HG02840 (cell line): ENCODE measurements at regions not wholly inside any gene's neighbourhood (a gene's known extent, or its start where the extent isn't known, plus 50 kb on each side); places are given as distances from the start of the nearest gene placed in this dataset.
"Not testable (repeated sequence)": the region's sequence is repeated elsewhere in the genome, so short reads cannot be mapped to it uniquely, and the experiment has no call there.

Experiments
- ATAC-seq: cut with Tn5 transposase; IDR thresholded peaks from one replicate; pipeline ENCODE4 v1.9.1; 2021; ENCODE audit warnings: mild to moderate bottlenecking, moderate library complexity, moderate number of reproducible peaks; ENCODE audit not compliant: unreplicated experiment, low FRiP score

DNA sequence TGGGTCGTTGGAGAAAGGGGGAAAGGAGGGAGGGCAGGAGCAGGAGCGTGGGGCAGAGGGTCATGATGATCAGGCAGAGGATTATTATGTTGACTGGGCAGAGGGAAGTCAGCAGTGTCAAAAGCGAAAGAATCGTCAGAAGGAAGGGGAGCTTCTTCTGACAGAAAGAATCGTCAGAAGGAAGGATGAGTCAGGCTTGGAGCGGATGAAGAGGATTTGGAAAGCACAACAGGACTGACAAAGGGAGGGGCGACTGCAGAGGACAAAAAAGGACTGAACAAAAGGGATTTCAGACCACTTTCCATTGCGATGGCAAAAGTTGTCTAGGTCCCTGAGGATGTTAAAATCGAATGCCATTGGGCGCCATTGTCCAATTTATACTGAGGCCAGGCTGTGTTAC lies 1053.5 kb downstream of the SI start:
- no peak for ATAC-seq

DNA sequence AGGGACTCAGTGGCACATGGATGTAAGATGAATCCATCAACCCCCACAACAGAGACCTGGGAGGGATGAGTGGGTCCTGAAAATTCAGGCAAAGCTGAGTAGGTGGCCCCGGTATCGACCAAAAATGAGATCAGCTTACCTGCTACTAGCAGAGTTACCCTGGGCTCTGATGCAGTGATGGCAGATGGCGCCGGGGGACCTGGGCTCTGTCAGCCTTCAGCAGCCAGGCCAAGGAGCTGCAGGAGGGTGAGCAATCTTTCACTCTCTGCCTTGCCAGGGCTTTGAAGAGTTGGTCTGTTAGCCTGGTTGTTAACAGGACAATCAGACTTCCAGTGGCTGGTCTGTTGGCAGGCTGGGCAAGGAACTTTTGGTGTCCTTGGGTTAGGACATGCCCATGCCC lies 1054.8 kb downstream of the SI start:
- ATAC-seq = no peak

DNA sequence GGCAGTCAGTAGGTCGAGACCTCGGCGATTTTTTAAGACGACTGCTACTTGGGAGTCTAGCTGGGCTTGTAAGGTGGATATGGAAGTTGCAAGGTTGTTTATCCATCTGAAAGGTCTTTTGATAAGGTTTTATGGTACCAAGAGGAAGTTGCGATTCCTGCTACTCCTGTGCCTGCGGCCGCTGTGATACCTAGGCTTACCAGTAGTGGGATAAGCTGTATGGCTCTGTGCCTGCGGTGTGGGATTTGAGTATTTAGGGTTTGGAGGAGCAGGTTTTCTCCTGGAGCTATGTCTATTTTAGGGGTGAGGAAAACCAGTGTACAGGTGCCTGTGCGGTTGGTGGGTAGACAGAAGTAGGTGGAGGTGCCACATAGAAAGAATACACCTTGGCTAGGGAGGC lies 1059.8 kb downstream of the SI start:
- ATAC-seq = no peak

DNA sequence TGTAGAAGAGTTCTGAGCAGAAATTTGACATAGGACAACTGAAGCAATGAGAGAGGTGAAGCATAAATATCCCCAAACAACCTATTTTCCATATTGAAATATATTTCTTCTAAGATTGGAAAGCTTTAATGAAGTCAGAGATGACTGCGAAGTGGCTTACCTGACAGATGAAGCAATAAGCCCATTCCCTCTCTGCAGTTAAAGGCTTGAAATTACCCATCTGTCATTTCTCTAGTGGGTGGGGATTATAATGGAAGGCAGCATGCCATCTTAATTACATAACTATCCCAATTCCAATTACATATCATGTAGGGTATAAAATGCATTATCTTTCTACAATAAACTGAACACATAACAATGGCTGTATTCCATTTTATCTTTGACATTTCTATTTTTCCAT lies 1070.5 kb downstream of the SI start:
- ATAC-seq = no peak

DNA sequence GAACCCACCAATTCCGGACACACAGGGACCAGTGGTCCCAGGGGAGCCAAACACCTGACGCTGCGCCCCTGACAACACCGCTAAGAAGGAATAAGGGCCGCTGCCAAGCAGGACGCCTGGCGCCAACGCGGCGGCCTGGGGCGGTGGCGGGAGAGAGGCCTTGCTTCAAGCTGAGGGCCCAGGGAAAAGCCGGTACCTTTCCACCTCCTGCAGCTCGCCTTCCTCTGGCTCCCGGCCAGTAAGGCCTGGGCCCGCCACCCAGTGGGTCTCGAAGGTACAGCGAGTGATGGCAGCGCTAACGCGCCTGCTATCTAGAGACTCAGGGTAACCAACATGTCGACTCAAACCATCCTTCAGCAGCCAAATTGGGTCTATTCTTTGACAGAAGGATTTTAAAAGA lies 1074.1 kb downstream of the SI start:
- no peak for ATAC-seq

DNA sequence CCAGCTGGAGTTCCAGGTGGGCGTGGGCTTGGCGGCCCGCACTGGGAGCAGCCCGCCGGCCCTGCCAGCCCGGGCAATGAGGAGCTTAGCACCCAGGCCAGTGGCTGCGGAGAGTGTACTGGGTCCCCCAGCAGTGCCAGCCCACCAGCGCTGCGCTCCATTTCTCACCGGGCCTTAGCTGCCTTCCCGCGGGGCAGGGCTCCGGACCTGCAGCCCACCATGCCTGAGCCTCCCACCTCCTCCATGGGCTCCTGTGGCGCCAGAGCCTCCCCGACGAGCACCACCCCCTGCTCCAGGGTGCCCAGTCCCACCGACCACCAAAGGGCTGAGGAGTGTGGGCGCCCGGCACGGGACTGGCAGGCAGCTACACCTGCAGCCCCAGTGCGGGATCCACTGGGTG lies 1075.3 kb downstream of the SI start:
- not testable (repeated sequence) for ATAC-seq

DNA sequence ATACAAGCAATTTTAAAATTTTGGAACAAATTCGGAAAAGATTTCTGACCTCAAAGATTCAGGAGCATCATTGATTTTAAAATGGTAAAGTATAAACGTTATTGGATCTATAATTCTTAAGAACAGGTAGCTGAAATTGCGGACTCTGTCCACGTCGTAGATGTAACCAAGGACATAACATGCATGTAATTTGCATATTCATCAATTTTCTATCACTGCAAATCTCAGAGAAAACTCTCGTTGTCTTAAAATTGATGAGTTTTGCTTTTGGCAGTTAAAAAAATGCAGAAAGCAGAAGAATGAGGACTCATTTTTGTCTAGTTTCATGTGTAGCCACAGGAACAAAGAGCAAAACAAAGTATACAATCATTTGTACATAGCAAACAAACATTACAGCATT lies 1094.4 kb downstream of the SI start:
- ATAC-seq = no peak

DNA sequence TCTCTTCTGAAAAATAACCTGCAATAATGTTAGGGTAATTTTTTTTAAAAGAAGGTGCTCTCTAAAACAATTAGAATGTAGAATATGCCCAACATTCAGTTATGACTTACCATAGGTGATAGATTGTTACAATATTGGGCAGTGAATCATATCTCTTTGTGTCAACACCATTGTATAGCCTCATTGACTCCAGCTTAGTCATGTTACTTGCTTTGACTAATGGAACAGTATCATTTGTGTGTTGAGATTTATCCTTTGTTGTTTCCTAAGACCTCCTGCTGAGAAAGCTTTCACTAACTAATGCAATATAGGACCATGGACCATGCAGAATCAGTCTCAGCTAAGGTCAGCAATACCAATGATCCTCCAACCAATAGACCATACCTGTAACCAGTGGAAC lies 1106.4 kb downstream of the SI start:
- ATAC-seq = no peak

DNA sequence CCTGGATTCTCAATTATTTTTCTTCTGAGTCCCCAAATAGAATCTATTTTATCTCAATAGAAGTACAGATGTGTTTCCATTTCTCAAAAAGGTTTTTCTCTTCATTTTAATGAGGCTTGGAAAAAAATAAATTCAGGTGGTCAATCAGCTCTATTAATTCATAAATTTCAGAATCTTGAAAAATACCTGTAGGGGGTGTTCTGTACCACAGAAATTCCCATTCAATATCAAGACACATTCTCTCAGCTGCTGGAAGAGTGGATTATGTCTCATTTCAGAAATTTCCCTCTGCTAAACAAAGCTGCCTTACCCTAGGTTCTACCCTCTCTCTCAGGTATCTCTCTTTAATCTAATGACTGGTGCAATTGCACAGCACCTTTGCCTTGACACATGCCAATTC lies 1121.2 kb downstream of the SI start:
- ATAC-seq = no peak

DNA sequence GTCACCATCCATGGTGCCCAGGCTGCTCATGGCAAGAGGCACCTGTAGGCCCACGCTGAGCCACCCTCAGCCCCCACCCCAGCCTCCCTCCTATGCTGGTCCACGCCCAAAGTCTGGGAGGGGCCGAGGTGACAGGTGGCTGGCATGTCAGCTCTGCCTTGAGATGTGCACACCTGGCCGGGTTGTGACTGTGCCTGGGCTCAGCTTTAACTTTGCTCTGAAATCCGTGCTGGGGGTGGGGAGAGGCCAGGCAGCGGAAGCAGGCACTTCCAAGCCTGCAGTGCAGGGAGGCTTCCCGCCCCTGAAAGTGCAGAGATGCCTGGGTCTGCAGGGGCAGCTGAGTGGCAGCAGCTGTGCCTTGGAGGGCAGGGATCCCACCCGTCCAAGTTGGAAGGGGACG lies 1124.8 kb downstream of the SI start:
- no peak for ATAC-seq

DNA sequence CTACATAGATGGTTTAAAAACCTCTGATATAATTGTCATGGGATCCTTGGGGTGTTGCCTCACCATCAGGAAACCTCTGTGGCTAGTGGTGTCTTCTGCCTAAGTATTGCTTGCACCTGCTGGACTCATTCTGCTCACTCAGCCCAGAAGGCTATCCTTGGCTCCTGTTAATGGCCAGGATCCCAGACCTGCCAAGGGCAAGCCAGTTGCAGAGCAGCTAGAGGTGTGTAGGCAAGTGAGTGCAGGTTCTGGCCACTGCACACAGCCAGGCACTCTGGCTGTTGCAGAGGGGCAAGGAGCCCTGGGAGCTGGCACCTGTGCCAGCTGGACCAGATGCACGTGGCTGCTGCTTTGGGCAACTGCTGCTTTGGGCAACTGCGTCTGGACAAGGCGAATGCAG lies 1125.8 kb downstream of the SI start:
- no peak for ATAC-seq

DNA sequence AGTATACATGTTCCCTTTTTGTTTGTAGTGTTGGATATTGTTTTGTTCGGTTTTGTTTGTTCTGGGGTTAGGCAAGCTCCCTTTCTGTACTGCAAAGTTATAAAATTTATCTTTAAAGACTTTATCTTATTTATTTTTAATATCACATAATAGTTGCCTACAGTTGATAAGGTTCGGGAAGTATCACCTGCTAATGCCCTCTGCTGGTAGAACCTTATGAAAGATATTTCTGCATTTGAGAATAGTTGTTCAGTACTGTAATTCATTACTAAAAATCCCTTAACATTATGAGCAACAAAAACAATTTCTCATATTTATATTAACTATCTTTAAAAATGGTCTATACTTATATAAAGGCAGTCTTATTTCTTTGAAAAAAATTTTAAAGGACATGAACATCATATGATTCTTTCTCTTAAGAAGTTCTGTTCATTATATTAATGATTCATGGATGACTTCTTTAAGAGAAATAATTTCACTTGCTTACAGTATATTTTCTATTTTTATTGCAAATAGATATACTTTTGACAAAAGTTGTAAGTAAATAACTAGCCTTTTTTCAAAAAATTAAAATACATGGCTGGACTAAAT lies 1126.8 kb downstream of the SI start:
- ATAC-seq = no peak

DNA sequence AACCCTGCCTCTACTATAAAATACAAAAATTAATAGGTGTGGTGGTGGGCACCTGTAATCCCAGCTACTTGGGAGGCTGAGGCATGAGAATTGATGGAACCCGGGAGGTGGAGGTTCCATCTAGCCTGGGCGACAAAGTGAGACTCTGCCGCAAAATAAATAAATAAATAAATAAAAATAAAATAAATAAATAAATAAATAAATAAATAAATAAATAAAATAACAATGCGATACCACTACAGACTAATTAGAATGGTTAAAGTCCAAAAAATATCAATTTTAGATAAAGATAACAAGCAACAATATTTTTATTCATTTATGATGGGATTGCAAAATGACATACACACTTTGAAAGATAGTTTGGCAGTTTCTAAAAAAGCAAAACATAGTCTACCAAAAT lies 1131.5 kb downstream of the SI start:
- ATAC-seq = no peak

DNA sequence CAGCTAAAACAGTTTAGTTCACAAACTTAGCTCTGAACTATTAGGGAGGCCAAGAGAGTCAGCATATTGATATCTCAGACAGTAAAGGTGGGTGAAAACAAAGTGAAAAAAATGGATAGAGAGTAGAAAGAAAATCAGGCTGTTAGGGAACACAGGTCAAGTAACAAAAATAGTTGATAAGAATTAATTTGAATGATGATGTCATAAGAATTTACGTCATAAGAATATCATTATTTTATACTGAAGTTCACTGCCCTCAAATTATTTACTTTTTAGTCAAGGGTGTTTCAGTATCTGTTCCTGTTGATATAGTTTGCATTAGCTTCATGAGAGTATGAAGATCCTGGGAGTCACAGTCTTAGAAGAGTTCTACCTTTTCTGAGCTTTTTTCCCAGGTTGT lies 1134.6 kb downstream of the SI start:
- ATAC-seq = no peak

DNA sequence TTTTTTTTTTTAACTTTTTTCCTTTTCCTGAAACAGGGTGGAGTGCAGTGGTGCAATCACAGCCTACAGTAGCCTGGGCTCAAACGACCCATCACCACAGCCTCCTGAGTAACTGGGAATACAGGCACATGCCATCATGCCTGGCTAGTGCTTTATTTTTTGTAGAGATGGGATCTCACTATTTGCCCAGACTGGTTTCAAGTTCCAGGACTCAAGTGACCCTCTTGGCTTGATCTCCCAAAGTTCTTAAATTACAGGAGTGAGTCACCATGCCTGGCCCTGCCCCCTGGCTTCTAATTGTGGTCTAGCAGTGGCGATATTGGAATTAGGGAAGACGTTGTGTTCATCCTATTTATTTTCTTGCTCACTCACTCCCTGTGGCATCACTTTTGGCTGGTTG lies 1138.4 kb downstream of the SI start:
- ATAC-seq = no peak

DNA sequence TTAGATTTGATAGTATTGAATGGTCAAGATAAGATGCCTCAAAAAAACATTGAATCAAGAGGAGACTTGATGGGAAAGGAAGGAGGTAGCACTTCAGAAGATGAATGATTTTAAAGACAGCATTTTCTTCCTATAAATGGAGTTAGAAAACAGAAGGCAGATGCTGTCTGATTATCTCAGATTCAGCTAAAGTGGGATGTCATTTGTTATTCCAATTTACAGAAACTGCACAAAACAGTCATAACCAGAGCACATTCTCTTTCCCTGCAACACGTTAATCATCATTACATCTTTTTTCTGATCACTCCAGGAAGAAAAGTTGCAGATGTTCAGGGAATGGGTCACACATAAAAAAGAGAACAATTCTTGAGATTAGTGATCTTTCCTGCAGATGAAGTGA lies 1141.8 kb downstream of the SI start:
- ATAC-seq = no peak

DNA sequence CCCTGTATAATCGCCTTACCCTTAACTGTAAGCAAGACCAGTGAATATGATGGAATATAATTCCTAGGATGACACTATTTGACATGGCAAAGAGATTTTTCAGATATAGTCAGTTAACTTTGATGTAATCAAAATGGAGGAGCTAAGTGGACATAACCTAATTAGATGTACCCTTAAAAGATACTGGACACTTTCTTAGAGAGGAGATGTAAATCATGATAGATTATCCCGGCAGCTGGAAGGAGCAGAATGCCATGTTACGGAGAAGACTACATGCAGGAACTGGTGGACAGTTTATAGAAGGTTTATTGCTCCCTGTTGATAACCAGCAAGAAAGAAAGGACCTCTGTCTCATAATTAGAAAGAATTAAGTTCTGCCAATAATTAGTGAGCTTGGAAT lies 1142.9 kb downstream of the SI start:
- ATAC-seq = no peak

DNA sequence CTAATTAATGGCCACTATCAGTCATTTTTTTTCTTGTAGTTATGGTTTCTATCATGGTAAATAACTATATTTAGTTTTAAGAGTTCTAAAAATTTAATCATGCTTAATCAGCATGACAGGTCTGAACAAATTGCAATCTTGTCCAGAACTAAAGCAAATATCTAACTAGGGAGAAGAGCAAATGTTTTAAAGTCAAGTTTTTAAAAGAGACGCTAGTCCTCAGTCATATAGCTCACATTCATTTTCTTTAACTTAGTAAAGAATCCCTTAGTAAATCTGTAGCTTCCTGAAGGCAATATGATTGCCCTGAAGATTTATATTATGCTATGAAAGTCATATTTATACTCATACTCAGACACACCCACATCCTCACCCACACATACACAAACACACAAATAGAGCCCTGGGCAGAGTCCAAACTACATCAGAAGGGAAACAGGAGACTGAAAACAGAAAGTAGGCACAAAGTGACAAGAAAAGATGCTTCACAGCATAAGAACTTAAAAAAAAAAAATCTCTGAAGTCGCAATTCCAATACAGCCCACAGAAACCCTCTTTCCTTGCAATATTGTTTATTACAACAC lies 1149.1 kb downstream of the SI start:
- no peak for ATAC-seq

DNA sequence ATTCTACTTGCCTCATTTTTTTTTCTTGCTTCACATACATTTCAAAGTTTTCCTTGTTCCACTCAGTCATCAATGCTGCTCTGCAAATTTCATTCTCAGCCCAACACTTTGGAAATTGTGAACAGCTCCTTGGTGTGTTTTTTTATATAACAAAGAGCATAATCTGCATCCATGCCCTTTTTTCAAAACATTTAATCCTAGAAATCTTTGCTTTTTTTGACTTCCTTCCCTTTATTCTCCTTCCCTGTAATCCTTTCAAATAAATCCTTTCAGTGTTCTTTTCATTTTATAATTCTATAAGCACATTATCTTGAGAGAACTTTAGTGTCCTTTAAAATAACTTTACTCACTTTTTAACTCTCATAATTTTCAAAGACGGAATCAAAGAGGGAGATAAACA lies 1150.8 kb downstream of the SI start:
- no peak for ATAC-seq

DNA sequence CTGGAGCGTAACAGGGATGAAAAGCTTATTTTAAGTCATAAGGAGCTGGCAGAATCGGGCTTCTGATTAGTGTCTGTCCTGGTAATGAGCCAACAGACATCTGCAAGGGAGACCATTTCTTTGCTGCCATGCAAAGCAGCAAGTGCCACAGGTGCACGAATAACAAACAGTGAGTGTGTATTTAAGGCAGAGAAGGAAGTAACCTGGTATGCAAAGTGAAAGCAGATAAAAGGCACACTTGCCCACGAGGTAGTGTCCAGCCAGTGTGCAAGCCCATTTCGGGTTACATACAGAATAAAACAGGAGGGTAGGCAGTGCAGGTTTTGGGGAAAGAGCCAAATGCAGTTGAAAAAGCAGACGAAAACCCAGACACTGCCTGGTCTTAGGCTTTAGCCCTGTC lies 1153.7 kb downstream of the SI start:
- ATAC-seq = no peak

DNA sequence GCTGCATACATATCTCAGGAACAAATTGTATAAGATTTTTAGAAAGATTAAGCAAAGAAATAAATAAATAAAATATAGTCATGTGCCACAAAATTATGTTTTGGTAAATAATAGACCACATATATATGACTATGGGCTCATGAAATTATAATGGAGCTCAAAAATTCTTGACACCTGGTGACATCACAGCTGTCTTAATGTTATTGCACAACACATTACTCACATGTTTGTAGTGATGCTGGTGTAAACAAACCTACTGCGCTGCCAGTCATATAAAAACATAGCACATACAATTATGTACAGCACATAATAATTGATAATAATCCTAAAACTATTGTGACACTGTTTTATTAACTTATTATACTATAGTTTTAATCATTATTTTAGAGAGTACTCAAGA lies 1159.1 kb downstream of the SI start:
- ATAC-seq = no peak

DNA sequence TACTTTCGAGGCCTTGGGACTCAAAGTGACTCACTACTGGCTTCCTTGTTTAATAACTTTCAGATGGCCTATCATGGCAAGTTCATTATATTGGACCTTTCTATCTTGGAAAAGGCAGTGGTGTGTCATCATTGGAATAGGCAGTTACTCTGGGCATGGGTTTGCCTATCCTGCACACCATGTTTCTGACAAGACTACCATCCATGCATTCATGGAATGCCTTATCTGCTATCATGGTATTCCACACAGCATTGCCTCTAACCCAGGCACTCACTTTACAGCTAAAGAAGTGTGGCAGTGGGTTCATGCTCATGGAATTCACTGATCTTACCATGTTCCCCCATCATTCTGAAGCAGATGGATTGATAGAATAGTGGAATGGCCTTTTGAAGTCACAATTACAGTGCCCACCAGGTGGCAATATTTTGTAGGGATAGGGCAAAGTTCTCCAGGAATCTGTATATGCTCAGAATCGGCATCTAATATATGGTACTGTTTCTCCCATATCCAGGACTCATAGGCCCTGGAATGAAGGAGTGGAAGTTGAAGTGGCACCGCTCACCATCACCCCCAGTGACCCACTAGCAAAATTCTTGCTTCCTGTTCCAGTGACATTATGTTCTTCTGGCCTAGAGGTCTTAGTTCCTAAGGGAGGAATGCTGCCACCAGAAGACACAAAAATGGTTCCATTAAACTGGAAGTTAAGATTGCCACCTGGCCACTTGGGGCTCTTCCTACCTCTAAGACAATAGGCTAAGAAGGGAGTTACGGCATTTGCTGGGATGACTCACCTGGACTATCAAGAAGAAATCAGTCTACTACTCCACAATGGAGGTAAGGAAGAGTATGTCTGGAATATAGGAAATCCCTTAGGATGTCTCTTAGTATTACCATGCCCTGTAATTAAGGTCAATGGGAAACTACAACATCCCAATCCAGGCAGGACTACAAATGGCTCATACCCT lies 1161.4 kb downstream of the SI start:
- ATAC-seq = no peak
